ENCODE measurements at regions not wholly inside any gene's neighbourhood (a gene's known extent, or its start where the extent isn't known, plus 50 kb on each side); places are given as distances from the start of the nearest gene placed in this dataset.

DNA sequence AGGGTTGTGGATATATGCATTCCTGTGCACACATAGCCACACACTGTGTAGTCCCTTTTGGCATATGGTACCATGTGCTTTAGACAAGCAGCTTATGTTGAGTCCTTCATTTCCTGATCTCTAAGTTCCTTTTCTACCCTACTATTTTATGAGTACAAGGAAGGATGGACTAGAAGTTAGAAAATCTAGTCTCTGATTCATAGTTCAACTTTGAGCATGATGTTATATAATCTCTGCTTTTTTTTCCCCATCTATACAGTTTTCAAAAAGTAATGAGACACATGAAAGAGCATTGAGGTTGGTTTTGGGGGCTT lies 123.6 kb downstream of the PLEKHG1 start:
- BruUV-seq (replicated peaks), result no TSS peak
- H2AFZ ChIP-seq (ENCODE audit: low read depth, low read length), result no peak overlapping the region
- no peaks in the 10 kb centered on the region for H3K79me2 ChIP-seq (ENCODE audit: control insufficient read depth, insufficient read depth, low read length)
- ChIA-PET CTCF (interaction anchor here (1.0 kb wide), 2 partner anchors 11 to 19 kb away, joined by 3 read pairs; no protein-coding TSS in a partner anchor), POLR2A (no interaction called here)
- no peak overlapping the region for H3K4me2 ChIP-seq (ENCODE audit: insufficient read depth, low read length)
- no peaks in the 10 kb centered on the region for H3K36me3 ChIP-seq (ENCODE audit: control insufficient read depth in 2 of 2, extremely low read depth in 1 of 2, insufficient read depth in 2 of 2, low read length in 2 of 2)
- no peaks in the 10 kb centered on the region for H3K4me1 ChIP-seq (ENCODE audit: control insufficient read depth, extremely low read depth, insufficient read depth, low read length)
- no peak overlapping the region for H3K4me3 ChIP-seq (replicated peaks in 1 of 3; ENCODE audit: insufficient read depth in 1 of 3, low read depth in 1 of 3, low read length in 3 of 3)
- no peaks in the 10 kb centered on the region for H3K9me3 ChIP-seq (replicated peaks; ENCODE audit: control insufficient read depth, insufficient read depth, low read length)
- dilution Hi-C loops (cut with MboI; ENCODE audit: extremely low pct_ligation_motif_present, low sequenced_read_pairs) (no loop called here), intact Hi-C loops (cut with micrococcal nuclease) (no loop called here)
- TF ChIP-seq GATA2 (IDR thresholded peaks at IDR 0.05; ENCODE audit: insufficient read depth, insufficient read length, low read depth, low read length) (no peak), POLR2A (IDR thresholded peaks at IDR 0.05; ENCODE audit: low read depth, low read length) (no peak), MAX (IDR thresholded peaks at IDR 0.05; ENCODE audit: insufficient read depth, insufficient read length) (no peak), EZH2 (IDR thresholded peaks at IDR 0.05; ENCODE audit: borderline replicate concordance, low read depth, low read length, severe bottlenecking) (no peak), CTCF (IDR thresholded peaks at IDR 0.05; ENCODE audit: extremely low read depth in 1 of 2, insufficient read depth in 1 of 2, low read depth in 1 of 2, low read length in 2 of 2) (no peak), FOS (IDR thresholded peaks at IDR 0.05; ENCODE audit: borderline replicate concordance, insufficient read depth, low read length) (no peak), POLR2AphosphoS5 (IDR thresholded peaks at IDR 0.05; ENCODE audit: insufficient read depth, low read depth, low read length) (no peak), JUN (IDR thresholded peaks at IDR 0.05; ENCODE audit: borderline replicate concordance, insufficient read depth, insufficient read length, low read depth) (no peak), MYC (IDR thresholded peaks at IDR 0.05; ENCODE audit: low read depth, low read length) (no peak)
- H3K27ac ChIP-seq (ENCODE audit: insufficient read depth, low read depth, low read length), result no peak overlapping the region
- no peak for DNase-seq (ENCODE audit: low read depth, low spot score)
- FAIRE-seq, result no peak
- H3K9ac ChIP-seq (replicated peaks; ENCODE audit: extremely low read depth, insufficient read depth, low read length), result no peak overlapping the region
- no peaks in the 10 kb centered on the region for H3K27me3 ChIP-seq (ENCODE audit: control insufficient read depth in 2 of 2, insufficient read depth in 2 of 2, low read length in 2 of 2)
- peaks cover 6% of the 10 kb centered on the region for H3K9me1 ChIP-seq (replicated peaks; ENCODE audit: control insufficient read depth, extremely low read depth, insufficient read depth, low read length)
- no peaks in the 10 kb centered on the region for H4K20me1 ChIP-seq (replicated peaks; ENCODE audit: control insufficient read depth, extremely low read depth, insufficient read depth, low read length)

All from endothelial cell of umbilical vein (primary cell).